ENCODE measurements at regions not wholly inside any gene's neighbourhood (a gene's known extent, or its start where the extent isn't known, plus 50 kb on each side); places are given as distances from the start of the nearest gene placed in this dataset.

DNA sequence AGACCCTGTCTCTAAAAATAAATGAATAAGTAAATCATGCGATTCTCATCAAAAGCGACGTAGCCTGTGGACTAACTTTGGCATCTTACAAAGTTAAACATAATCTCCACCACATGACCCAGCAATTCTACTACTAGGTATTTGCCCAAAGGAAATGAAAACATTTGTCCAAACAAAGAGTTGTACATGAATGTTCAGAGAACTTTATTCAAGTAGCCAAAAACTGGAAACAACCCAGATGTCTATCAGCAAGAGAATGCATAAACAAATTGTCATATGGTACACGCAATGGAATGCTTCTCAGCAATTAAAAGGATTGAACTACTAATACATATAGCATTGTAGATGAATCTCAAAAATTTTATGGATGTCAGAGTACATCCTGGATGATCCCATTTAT, 82.6 kb downstream of the ADRB2 start:
- Histone ChIP-seq H4K20me1 (replicated peaks; ENCODE audit: control insufficient read depth, insufficient read depth, low read length) (no peaks in the 10 kb centered on the region), H3K9me3 (replicated peaks; ENCODE audit: control insufficient read depth, insufficient read depth, low read depth, low read length) (no peaks in the 10 kb centered on the region), H3K27me3 (ENCODE audit: control insufficient read depth in 2 of 2, insufficient read depth in 2 of 2, low read length in 2 of 2) (peaks cover 3 to 11% of the 10 kb centered on the region in 2 experiments; a peak in 2 of 5 replicates), H3K9me1 (ENCODE audit: control insufficient read depth, insufficient read depth, low read length) (no peaks in the 10 kb centered on the region), H3K4me3 (no peak overlapping the region), H3K4me1 (replicated peaks in 1 of 2; ENCODE audit: control insufficient read depth in 2 of 2, insufficient read depth in 2 of 2, low read length in 2 of 2) (no peaks in the 10 kb centered on the region; a peak in 1 of 5 replicates), H3K27ac (ENCODE audit: extremely low read depth, low read depth, low read length) (no peak overlapping the region), H3K36me3 (ENCODE audit: control insufficient read depth, insufficient read depth, low read length) (no peaks in the 10 kb centered on the region), H3K79me2 (ENCODE audit: control insufficient read depth, insufficient read depth, low read length) (no peaks in the 10 kb centered on the region), H3K4me2 (ENCODE audit: insufficient read depth, low read length) (no peak overlapping the region), H2AFZ (ENCODE audit: low read depth, low read length) (no peak overlapping the region), H3K9ac (ENCODE audit: insufficient read depth in 1 of 2, low read depth in 2 of 2, low read length in 2 of 2) (no peak overlapping the region)
- POLR2A ChIA-PET: no interaction called here
- 3% methylated on average over 4 of the region's 4 CpGs for WGBS (ENCODE audit: insufficient coverage, low coverage, missing lambda C conversion rate)
- no peak for ATAC-seq
- intact Hi-C loops (cut with micrococcal nuclease): no loop called here
- CTCF ChIA-PET (ENCODE audit: low intra/inter-chr PET ratio): no interaction called here
- TF ChIP-seq ZFP1 (CRISPR knock-in tag; IDR thresholded peaks at IDR 0.05) (no peak), ZNF639 (CRISPR knock-in tag; conservative IDR thresholded peaks at IDR 0.05 in 1 of 2, IDR thresholded peaks at IDR 0.05 in 1 of 2) (no peak), POLR2G (IDR thresholded peaks at IDR 0.05; ENCODE audit: low read depth, low read length) (no peak), YY1 (IDR thresholded peaks at IDR 0.05; ENCODE audit: borderline replicate concordance in 1 of 3, control insufficient read depth in 1 of 3, extremely low read depth in 1 of 3, insufficient read depth in 3 of 3, insufficient read length in 1 of 3, insufficient replicate concordance in 2 of 3, low read depth in 1 of 3, low read length in 2 of 3) (no peak), ZBTB7A (IDR thresholded peaks at IDR 0.05; ENCODE audit: borderline replicate concordance, control insufficient read depth, low read depth, low read length) (no peak)
- in situ Hi-C loops (cut with MboI): loop anchor here (10.0 kb wide), 1 partner anchor 206 kb away; no protein-coding TSS in a partner anchor
- DNase-seq (ENCODE audit: extremely low read depth in 1 of 4, low spot score in 3 of 4): no peak
- no peak for FAIRE-seq
- no TSS peak for BruUV-seq (replicated peaks)
